Stimulated activated CD8-positive, alpha-beta memory T cell treated with anti-CD3 and anti-CD28 coated beads, Interleukin-7, amount 100 ng/mL, for 48 hours (primary cell): ENCODE measurements at regions not wholly inside any gene's neighbourhood (a gene's known extent, or its start where the extent isn't known, plus 50 kb on each side); places are given as distances from the start of the nearest gene placed in this dataset.

Source experiments
- DNase-seq, 2 donors: peaks; one replicate each; pipeline ENCODE4 v3.0.0-alpha.2; 2020; ENCODE audit warnings: low read depth in 1 of 2; ENCODE audit errors: extremely low read depth in 1 of 2

DNA sequence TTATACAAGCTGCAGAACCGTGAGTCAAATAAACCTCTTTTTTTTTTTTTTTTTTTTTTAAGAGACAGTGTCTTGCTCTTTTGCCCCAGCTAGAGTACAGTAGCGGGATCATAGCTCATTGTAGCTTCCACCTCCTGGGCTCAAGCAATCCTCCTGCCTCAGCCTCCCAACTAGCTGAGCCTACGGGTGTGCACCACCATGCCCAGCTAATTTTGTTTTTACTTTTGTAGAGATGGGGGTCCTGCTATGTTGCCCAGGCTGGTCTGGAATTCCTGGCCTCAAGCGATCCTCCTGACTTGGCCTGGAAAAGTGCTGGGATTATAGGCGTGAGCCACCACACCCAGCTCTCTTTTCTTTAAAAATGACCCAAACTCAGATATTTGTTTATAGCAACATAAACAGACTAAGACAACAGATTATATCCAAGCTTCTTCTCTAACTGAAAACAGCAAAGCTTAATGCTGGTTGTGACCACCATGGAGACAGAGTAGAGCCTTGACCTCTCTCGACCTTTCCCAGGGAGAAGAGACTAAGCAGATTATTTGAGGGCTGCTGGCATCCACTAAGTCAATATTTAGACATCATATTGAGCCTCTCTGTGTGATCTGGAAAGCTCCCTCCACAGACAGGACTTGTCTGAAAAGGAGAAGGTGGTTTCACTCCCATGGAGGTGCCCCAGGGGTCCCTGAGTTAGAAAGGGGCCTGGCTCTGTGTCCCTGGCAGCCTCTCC, 150.0 kb downstream of the KCTD15 start:
- DNase-seq = no peak

DNA sequence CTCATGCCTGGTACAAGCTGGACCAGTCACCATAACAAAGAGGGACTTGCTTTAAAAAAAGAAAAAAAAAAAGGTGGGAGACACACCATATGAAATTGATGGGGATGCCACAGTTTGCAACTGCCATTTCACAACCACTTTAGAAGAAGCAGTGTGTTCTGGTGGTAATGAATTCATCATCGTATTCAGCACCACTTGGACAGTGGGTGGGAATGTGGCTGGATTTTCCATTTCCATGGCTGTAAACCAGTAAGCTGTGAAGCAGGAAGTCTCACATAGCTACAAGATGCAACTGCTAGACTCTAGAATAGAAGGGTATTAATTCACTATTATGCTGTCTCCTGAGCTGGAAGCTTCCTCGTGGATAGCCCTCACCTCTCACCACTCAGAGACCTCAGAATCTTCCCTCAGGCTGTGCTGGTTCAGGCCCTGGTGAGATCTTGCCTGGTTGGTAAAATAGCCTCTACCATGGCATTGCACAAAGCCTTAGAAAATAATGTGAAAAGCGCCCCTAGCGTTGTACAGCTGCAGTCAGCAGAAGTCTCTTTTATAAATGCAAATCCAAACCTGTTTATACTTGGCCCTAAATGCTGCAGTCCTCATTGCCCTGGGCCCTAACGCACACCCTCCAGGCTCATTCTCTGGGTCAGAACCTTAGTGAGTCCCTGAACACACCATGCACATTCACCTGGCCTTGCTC, 150.7 kb downstream of the KCTD15 start:
- no peak for DNase-seq

DNA sequence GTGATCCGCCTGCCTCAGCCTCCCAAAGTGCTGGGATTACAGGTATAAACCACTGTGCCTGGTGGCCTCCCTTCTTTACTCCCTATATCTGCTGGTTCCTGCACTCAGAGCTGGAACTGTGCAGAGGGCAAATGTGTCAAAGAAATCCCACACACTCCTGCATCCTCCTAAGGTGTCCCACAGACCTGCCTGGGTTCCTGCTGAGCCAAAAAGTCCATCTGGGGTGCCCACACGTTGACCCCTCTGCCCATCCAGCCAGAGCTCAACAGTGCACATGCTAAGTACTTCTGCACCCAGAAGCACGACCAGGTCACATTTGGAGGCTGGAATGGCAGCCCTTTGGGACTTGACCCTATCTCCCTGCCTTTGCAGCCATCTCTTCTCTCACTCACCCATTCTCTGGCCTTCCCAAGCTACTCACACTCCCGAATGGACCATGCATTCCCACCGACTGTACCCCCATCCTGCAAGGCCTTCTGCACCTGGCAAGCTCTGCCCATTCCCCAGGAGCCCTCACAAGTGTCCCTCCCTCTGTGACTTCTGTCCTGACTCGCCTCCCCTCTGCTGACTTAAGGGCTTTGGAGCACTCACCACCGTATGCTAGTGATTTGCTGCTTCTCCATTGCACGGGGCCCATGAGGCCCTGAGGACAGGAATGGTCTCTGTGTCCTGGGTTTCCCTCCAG, 152.1 kb downstream of the KCTD15 start:
- no peak for DNase-seq

DNA sequence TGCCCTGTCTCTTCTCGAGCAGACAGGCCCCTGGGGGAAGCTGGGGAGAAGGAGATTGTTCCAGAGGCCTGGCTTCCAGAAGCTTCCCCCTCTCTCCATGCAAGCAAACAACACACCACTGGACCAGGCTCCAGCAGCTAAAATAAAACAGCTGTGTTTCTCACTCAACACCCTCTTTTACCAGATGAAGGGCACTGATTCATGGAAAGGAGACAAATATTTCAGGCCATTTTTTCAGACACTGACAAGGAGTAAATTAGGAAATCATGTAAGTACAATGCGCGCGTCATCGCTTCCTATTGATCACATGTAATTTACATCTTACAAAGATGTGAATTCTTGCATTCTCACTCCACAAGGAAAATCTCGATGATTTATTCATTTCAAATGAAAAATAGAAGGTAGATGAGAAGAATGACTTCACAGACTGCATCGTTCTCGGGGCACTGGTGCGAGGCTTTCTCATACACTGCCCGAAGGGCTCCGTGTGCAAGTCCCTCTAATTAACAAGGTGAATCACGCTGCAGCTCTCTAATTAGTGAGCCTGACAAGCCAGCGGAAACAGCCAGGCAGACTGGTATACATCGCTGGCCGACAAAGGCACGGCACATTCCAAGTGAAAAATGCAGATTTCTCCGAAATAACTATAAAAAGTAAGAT, 153.6 kb downstream of the KCTD15 start:
- DNase-seq = no peak

DNA sequence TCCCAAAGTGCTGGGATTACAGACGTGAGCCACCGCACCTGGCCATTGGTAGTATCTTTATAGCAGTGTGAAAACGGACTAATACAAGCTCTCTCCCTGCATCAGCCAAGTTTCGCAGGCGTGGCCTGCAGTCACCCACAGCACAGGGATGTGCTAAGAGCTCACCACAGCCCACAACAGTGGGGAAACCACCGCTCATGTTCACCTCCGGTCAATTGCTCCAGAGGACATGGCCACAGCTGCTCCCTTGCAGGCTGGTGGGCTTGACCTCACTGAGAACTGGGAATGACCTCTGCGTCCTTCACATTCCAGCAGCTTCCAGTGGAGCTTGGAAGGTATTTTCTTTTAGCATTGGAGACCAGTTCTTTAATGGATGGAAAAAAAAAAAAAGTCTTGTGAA, 156.4 kb downstream of the KCTD15 start:
- DNase-seq = no peak

DNA sequence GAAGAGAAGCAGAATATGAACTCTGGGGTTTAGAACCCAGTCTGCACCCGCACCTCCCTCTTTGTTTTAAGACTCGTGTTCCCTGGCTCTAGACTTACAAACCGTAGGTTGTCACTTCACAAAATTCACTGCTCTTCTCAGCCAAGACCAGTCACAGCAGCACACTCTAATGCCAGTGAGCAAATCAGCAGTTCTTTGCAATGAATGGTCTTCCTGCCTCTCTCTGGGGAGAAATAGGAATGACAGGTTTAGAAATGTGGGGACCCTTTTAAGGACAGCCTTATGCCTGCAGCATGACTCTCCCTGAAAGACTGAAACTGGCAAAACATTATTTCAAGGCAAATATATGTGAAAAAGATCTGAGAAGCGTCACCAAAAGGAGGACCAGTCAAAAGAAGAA, 156.9 kb downstream of the KCTD15 start:
- DNase-seq = no peak

DNA sequence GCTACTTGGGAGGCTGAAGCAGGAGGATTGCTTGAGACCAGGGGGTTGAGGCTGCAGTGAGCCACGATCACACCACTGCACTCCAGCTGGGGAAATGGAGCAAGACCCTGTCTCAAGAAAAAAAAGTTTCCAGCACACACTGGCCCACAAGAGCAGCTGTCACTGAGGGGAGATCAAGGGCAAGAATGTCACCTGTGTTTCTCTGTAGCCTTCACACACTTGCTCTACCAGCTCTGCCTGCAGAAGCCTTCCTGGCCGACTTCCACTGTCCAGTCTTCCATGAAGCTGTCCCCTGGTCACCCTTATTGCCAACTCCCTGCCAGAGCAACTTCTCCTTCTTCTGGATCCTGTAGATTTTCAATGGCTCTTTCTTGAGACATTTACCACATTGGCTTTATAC, 158.0 kb downstream of the KCTD15 start:
- DNase-seq = no peak

DNA sequence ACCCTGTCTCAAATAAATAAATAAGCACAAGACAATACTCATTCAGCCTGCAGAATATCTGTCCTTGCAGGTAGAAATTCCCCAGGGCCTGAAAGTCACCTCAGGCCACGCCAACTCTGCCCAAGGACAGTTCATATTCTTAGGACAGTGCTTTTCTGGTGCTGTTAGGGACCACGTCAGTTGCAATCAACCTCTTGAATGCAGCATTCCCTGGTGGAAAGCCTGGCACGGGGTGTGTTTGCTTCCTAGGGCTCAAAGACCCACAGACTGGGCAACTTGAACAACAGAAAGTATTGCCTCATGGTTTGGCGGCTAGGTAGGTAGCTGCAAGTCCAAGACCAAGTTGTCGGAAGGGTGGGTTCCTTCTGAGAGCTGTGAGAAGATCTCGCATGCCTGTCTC, 160.3 kb downstream of the KCTD15 start:
- no peak for DNase-seq

DNA sequence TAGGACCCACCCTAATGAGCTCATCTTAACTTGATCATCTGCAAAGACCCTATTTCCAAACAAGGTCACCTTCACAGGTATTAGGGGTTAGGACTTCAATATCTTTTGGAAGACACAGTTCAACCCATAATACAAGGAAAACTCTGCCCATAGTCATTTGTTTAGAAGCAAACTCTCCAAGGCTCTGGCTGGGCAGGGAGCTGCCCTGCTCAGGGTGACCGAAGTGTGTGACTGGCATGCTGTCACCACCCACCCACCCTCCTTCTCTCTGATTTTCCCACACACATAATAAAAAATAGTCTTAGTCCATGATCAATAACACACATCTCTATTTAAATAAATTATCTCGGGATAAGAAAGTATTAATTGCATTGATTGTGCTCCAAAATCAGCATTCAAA, 161.1 kb downstream of the KCTD15 start:
- DNase-seq = no peak

DNA sequence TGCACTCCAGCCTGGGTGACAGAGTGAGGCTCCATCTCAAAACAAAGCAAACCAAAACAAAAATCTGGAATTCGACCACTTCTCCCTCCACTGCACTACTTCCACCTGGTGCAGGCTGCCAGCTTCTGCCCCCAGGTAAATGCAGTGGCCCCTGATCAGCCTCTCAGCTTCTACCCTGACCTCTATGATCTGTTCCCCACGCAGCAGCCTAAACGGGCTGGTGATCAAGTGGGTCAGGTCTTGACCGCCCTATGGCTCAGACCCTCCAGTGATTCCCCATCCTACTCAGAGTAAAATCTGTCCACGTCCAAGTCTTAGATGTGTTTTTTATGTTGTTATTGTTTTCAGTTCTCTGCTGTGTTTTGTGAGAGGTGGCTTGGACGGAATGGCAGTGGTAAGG, 163.9 kb downstream of the KCTD15 start:
- no peak for DNase-seq

DNA sequence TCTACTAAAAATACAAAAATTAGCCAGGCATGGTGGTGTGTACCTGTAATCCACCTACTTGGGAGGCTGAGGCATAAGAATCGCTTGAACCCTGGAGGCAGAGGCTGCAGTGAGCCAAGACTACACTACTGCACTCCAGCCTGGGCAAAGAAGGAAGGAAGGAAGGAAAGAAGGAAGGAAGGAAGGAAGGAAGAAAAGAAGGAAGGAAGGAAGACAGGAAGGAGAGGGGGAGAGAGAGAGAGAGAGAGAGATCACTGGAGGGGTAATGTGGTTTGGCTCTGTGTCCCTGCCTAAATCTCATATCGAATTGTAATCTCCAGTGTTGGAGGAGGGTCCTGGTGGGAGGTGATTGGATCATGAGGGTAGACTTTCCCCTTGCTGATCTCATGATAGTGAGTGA, 165.5 kb downstream of the KCTD15 start:
- DNase-seq = no peak

DNA sequence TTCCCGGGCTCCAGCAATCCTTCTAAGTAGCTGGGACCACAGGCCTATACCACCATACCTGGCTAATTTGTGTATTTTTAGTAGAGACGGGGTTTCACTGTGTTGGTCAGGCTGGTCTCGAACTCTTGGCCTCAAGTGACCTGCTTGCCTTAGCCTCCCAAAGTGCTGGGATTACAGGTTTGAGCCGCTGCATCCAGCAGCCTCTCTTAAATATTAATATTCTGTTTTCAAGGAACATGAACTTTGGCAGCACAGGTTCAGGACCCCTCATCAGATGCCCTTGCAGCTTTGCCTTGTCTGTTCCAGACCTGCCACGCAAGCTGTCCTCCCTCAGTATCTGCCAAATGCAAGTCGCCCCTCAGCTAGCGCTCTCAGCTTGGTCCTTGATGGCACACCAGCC, 166.8 kb downstream of the KCTD15 start:
- DNase-seq = no peak

DNA sequence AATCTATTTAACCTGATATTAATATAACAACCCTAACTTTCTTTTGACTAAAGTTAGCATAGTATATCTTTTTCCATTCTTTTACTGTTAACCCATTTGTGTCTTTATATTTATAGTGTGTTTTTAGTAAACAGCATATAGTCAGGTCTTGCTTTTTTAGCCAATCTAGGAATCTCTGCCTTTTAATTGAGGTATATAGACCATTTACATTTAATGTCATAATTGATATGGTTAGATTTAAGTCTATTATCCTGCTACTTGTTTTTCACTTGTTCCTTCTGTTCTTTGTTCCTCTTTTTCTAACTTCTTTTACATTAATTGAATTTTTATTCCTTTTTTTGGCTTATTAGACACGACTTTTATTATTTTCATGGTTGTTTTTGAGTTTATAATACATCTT, 174.4 kb downstream of the KCTD15 start:
- no peak for DNase-seq

DNA sequence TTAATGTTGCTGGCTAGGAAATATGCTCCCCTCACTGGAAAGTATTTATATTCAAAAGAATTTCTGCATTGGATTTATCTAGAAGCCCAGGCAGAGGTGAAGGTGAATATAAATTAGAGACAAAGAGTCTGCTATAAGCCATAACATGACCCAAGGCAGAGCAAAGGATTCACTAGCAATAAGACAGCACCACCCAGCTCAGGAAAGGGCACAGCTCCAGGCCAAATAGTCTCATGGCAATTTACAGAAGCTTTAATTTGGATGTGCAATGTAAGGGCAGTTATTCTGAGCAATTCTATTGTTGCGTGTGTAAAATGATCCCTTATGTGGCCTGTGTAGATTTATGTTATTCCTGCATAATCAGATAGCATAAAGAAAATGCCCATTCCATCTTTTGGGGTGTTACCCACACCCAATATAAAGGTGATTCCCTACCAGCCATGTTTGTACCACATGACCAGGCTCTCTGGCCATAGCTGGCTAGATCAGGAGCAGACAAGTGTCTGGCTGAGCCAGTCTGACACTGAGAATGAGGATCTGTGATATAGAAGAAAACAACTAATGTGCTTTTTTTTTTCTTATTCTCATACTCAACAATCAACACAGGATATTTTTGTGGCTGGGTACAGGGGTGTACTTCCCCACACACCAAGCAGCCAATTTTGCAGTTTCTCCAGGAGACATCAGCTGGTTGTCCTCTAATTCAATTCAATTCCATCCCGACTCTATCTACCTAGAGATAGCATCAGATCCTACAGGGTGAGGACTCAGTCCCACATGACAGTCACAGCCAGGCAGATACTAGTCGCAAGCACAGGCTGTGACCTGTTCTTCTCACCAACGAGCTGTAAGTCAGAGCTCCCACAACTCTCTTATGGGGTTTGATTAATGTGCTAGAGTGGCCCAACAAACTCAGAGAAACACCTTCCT, 181.4 kb downstream of the KCTD15 start:
- DNase-seq = no peak

DNA sequence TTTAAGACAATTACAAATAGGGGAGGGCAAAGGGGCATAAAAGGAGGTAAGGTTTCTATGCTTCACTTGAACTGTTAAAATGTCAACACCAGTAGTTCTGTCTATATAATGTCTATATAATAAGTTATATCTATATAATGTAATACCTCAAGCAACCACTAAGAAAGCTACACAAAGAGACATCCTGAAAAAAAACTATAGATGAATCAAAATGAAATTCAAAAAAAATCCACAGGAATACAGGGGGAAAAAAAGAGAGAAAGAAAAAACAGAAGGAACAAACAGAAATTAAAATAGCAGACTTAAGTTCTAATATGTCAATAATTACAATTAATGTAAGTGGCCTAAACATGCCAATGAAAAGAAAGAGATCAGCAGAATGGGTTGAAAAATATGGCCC, 186.0 kb downstream of the KCTD15 start:
- DNase-seq = no peak

DNA sequence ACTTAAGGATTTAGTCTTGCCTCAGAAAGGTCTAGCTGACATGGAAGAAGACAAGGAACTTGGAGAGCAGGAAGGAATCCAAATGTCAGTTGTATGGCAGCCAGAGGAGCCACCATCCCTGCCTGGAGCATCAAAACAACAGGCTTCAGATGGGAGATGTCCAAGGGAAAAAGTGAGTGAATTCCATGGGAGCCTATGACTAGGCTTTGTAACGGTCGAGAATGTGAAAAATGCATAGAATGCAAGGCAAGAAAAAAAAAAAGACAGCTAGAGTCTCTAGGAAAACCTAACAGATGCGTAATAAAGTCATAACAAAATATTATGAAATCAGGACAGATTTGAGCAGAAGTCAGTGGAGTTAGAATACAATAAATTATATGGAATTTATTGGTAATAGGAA, 183.7 kb upstream of the LSM14A start:
- DNase-seq = no peak

DNA sequence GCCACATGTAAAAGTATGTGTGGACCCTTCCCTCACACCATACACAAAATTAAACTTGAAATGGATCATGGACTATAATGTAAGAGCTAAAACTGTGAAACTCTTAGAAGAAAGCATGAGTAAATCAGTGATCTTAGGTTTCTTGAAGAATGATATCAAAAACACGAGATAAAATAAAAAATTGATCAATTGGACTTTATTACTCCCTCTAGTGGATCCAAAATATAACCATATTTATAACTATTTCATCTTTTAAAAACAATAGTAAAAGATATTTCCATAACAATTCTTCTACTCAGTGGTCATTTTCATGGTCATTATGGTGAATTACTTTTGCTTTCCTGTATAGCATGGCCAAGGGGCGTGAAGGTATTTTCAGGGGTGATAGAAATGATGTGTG, 174.6 kb upstream of the LSM14A start:
- DNase-seq = no peak

DNA sequence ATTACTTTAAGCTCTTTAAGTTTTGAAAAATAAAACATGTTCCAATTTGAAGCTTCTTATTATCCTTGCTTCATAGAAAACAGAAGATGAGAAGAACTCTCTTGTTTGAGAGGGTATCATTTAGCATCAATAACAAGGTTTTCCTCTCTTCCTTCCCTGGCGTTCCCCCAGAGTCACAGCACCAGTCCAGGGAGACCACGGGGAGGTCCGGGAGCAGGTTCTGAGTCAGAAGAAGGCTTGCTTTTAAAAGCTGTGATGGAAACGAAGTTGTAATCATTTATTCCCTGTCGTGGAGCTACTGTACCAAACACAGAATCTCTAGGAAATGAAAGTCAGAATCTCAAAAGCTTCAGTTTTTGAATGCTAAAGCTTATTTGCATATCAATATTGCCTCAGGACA, 174.0 kb upstream of the LSM14A start:
- DNase-seq = no peak

DNA sequence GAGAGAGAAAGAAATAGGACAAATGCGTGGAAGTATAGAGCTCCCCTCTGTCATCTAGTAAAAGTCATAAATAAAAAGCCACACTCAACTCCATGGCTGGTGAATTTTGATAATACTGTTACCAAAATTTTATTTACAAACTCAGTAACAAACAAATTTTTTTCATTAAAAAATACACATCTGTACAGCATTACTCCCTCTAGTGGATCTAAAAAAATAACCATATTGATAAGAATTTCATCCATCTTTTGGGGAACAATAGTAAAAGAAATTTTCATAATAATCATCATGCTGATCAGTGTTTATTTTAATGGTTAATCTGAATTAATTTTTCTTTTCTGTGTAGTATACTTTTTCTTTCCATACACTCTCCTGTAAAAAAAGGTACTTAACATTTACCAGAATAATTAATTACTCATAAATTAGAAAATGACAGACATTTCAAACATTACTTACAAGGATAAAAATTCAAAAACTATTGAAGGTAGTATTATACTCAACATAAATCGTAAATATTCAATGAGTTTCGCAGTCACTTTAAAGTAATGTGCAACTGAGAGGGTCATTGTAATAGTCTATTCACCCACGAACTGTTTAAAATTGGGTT, 173.5 kb upstream of the LSM14A start:
- DNase-seq = no peak

DNA sequence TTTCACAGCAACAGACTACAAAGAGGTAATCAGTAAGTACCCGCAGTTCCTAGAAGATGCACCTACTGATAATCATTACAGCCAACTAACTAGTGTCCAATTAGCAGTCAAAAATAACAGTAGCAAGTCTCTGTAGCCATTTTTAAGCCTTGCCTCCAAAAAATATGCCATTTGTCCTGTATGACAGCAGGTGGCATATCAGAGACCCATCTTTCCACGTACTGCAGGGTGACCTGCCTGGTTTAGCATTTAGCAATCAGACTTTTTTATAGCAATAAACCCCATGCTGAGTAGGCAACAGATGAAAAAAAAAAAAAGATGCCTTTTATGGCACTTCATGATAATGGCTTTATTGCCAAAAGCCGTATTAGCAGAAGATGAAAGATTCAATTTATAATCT, 155.3 kb upstream of the LSM14A start:
- DNase-seq = no peak
